Activated B cell treated with CpG ODN at 0.5 μM for 24 hours (primary cell): ENCODE measurements at regions not wholly inside any gene's neighbourhood (a gene's known extent, or its start where the extent isn't known, plus 50 kb on each side); places are given as distances from the start of the nearest gene placed in this dataset.

Experiments
- ATAC-seq: fragments of 200-7000 bp; cut with Tn5 transposase; one replicate; pipeline ENCODE4 v1.10.0; 2021; ENCODE audit warnings: low read depth, mild to moderate bottlenecking, moderate library complexity
- CTCF ChIA-PET: fragments of 350-600 bp; sonication (Branson Sonifier 250); formaldehyde crosslinking; loops from one replicate; lab custom pipeline; 2021; ENCODE audit warnings: antibody characterized with exemption; lab: Charles Lee
- POLR2A ChIA-PET: fragments of 350-600 bp; sonication (Branson Sonifier 250); formaldehyde crosslinking; loops from one replicate; lab custom pipeline; 2021; ENCODE audit warnings: antibody characterized with exemption; lab: Charles Lee
- DNase-seq: peaks from one replicate; pipeline ENCODE4 v3.0.0; 2022
- H3K27ac Mint-ChIP-seq: one replicate; pipeline ENCODE4 v1.8.0; 2020; ENCODE audit warnings: mixed read lengths
- H3K27me3 Mint-ChIP-seq: one replicate; pipeline ENCODE4 v1.8.0; 2021; ENCODE audit warnings: mixed read lengths
- H3K36me3 Mint-ChIP-seq: one replicate; pipeline ENCODE4 v1.8.0; 2021; ENCODE audit warnings: low read depth, mixed read lengths
- H3K4me1 Mint-ChIP-seq: one replicate; pipeline ENCODE4 v1.8.0; 2021; ENCODE audit warnings: mixed read lengths
- H3K4me3 Mint-ChIP-seq: one replicate; pipeline ENCODE4 v1.8.0; 2020; ENCODE audit warnings: mild to moderate bottlenecking, mixed read lengths
- H3K9me3 Mint-ChIP-seq: one replicate; pipeline ENCODE4 v1.8.0; 2020; ENCODE audit warnings: mixed read lengths
- CTCF ChIP-seq: fragments of 200-600 bp; IDR thresholded peaks from one replicate; pipeline ENCODE4 v1.8.0; 2022; ENCODE audit warnings: antibody characterized with exemption, mild to moderate bottlenecking
- intact Hi-C: fragments of 100-400 bp; cut with micrococcal nuclease; formaldehyde crosslinking; loops from one replicate; pipeline ENCODE4 v1.15.1; 2024

- Mint-ChIP-seq H3K4me3 (no peak overlapping the region), H3K27me3 (no peaks in the 10 kb centered on the region), H3K4me1 (no peaks in the 10 kb centered on the region), H3K9me3 (no peaks in the 10 kb centered on the region), H3K27ac (no peak overlapping the region), H3K36me3 (no peaks in the 10 kb centered on the region)
- POLR2A ChIA-PET, result no interaction called here
- intact Hi-C loops, result no loop called here
- DNase-seq (no peak), ATAC-seq (no peak)
- TF ChIP-seq CTCF, result no peak
- CTCF ChIA-PET, result no interaction called here
Measured at GRCh38 chr13:47809411-47809810, 191.7 kb downstream of the SUCLA2 start.

- CTCF ChIA-PET, result no interaction called here
- Mint-ChIP-seq H3K9me3 (no peaks in the 10 kb centered on the region), H3K27ac (no peak overlapping the region), H3K4me3 (no peak overlapping the region), H3K27me3 (no peaks in the 10 kb centered on the region), H3K36me3 (no peaks in the 10 kb centered on the region), H3K4me1 (no peaks in the 10 kb centered on the region)
- intact Hi-C loops, result no loop called here
- POLR2A ChIA-PET, result no interaction called here
- no peak for DNase-seq
- ATAC-seq, result no peak
- TF ChIP-seq CTCF, result no peak
Measured at GRCh38 chr13:47803131-47803530, 197.9 kb downstream of the SUCLA2 start.

- Mint-ChIP-seq H3K4me3 (no peak overlapping the region), H3K27ac (no peak overlapping the region), H3K9me3 (no peaks in the 10 kb centered on the region), H3K4me1 (no peaks in the 10 kb centered on the region), H3K27me3 (no peaks in the 10 kb centered on the region), H3K36me3 (no peaks in the 10 kb centered on the region)
- DNase-seq (no peak), ATAC-seq (no peak)
- POLR2A ChIA-PET, result no interaction called here
- no peak for TF ChIP-seq CTCF
- CTCF ChIA-PET, result no interaction called here
- intact Hi-C loops, result no loop called here
Measured at GRCh38 chr13:47801555-47801954, 199.5 kb downstream of the SUCLA2 start.

GRCh38 chr13:47800593-47800992 lies 200.5 kb downstream of the SUCLA2 start:
- no peak for TF ChIP-seq CTCF
- H3K4me3 Mint-ChIP-seq, result no peak overlapping the region
- ChIA-PET CTCF (no interaction called here), POLR2A (no interaction called here)
- intact Hi-C loops, result no loop called here
- no peaks in the 10 kb centered on the region for H3K27me3 Mint-ChIP-seq
- DNase-seq, result no peak
- H3K36me3 Mint-ChIP-seq, result no peaks in the 10 kb centered on the region
- ATAC-seq, result no peak
- H3K27ac Mint-ChIP-seq, result no peak overlapping the region
- H3K9me3 Mint-ChIP-seq, result no peaks in the 10 kb centered on the region
- no peaks in the 10 kb centered on the region for H3K4me1 Mint-ChIP-seq

GRCh38 chr13:47798906-47799305 lies 202.2 kb downstream of the SUCLA2 start:
- Mint-ChIP-seq H3K27ac (no peak overlapping the region), H3K4me1 (no peaks in the 10 kb centered on the region), H3K27me3 (no peaks in the 10 kb centered on the region), H3K36me3 (no peaks in the 10 kb centered on the region), H3K9me3 (no peaks in the 10 kb centered on the region), H3K4me3 (no peak overlapping the region)
- no peak for ATAC-seq
- CTCF ChIA-PET, result no interaction called here
- no peak for TF ChIP-seq CTCF
- DNase-seq, result no peak
- intact Hi-C loops, result loop anchor here (2.0 kb wide), 1 partner anchor 970 kb away; no protein-coding TSS in a partner anchor
- POLR2A ChIA-PET, result no interaction called here
